Testis (tissue), 2 donors: ENCODE measurements at regions not wholly inside any gene's neighbourhood (a gene's known extent, or its start where the extent isn't known, plus 50 kb on each side); places are given as distances from the start of the nearest gene placed in this dataset.

Experiments
- CTCF ChIP-seq, 3 experiments: fragments of 450-650 bp in 2 of 3; fragments of 200-600 bp in 1 of 3; sonication (generic) in 1 of 3; IDR thresholded peaks; one replicate each; pipeline ENCODE4 v1.5.1; 2016 to 2019; ENCODE audit warnings: antibody characterized with exemption in 3 of 3, mild to moderate bottlenecking in 2 of 3, moderate library complexity in 1 of 3
- POLR2A ChIP-seq: fragments of 450-650 bp; IDR thresholded peaks from one replicate; pipeline ENCODE4 v1.6.1; 2017; ENCODE audit warnings: antibody characterized with exemption, mild to moderate bottlenecking, moderate library complexity

GRCh38 chr7:114102131-114102530 lies 183.3 kb upstream of the PPP1R3A start:
- no peak for TF ChIP-seq CTCF (IDR thresholded peaks at IDR 0.05)
- no peak for TF ChIP-seq POLR2A
